Activated T-cell treated with anti-CD3 and anti-CD28 coated beads, Interleukin-2, amount 50 U/mL, for 72 hours (primary cell): ENCODE measurements at regions not wholly inside any gene's neighbourhood (a gene's known extent, or its start where the extent isn't known, plus 50 kb on each side); places are given as distances from the start of the nearest gene placed in this dataset.

Source experiments
- ATAC-seq, 2 donors: fragments of 150-1000 bp; cut with Tn5 transposase; replicated peaks in 1 of 2; 2 replicates each; pipeline ENCODE4 v1.10.0; 2021; ENCODE audit warnings: moderate library complexity in 2 of 2, mild to moderate bottlenecking in 1 of 2
- DNase-seq, 2 donors: peaks; one replicate each; pipeline ENCODE4 v3.0.0; 2021 to 2022; ENCODE audit warnings: mixed read lengths in 1 of 2
- H3K27ac Mint-ChIP-seq: one replicate; pipeline ENCODE4 v1.8.0; 2022; ENCODE audit warnings: mild to moderate bottlenecking, moderate library complexity, mixed read lengths
- H3K27me3 Mint-ChIP-seq: one replicate; pipeline ENCODE4 v1.8.0; 2022; ENCODE audit warnings: low read depth, mixed read lengths
- H3K36me3 Mint-ChIP-seq, 2 donors: one replicate each; pipeline ENCODE4 v1.8.0; 2022; ENCODE audit warnings: mixed read lengths in 2 of 2, mild to moderate bottlenecking in 1 of 2; ENCODE audit not compliant: insufficient read depth in 2 of 2
- H3K4me1 Mint-ChIP-seq: one replicate; pipeline ENCODE4 v1.8.0; 2022; ENCODE audit warnings: low read depth, mixed read lengths
- H3K4me3 Mint-ChIP-seq, 2 donors: one replicate each; pipeline ENCODE4 v1.8.0; 2022; ENCODE audit warnings: mild to moderate bottlenecking in 2 of 2, mixed read lengths in 2 of 2, moderate library complexity in 2 of 2
- H3K9me3 Mint-ChIP-seq, 2 donors: one replicate each; pipeline ENCODE4 v1.8.0; 2022; ENCODE audit warnings: mixed read lengths in 2 of 2

DNA sequence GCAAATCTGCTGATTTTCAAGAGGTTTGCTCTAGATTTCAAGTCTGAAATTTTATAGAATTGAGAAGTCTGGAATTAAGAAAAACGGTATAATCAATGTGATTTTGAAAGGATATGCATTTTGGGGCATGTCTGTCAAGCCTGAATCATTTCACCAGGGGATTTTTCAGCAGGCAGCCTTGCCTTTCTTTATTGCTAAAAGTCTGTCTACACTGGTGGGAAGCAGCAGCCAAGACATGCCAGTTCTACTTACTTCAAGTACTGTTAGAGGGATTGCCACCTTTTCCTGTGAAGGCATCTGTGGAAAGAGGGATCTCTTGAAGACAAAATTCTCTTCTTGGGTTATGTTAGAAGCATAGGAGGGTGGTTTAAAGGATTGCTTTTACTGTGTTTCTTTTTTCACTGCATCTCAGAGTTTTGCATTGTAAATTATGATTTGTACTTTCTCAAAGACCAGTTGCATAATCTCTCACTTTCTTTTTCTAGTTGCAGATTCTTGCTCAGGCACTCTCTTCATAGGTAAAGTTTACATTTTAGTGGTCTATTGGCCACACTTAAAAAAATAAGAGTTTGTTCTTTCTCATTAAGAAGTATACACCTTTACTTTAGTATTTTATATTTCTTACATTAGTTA, 837.0 kb downstream of the GALC start:
- H3K27ac Mint-ChIP-seq = no peak overlapping the region
- H3K9me3 Mint-ChIP-seq = peaks cover 7 to 8% of the 10 kb centered on the region in 2 donors

DNA sequence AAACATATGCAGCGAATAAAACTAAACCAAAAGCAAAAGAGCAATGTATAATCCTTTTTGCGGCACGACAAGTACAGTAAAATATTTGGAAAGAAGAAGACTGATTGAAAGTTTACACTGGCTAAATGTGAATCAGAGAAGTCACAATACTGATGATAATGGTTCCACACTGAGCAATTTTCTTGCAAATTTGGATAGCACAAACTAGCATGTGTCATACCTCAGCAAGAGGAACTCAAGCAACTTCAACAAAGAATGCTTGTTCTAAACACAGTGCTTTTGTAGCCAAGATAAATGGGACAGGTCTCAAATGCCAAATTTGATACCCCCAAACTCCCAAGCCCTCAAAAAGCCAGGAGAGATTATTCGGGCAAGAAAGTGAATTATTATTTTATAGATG, 839.1 kb downstream of the GALC start:
- H3K27me3 Mint-ChIP-seq = no peaks in the 10 kb centered on the region
- H3K9me3 Mint-ChIP-seq = peaks cover 4 to 5% of the 10 kb centered on the region in 2 donors
- no peak for ATAC-seq
- no peak for DNase-seq
- H3K36me3 Mint-ChIP-seq = no peaks in the 10 kb centered on the region
- no peaks in the 10 kb centered on the region for H3K4me1 Mint-ChIP-seq
- H3K27ac Mint-ChIP-seq = no peak overlapping the region
- no peak overlapping the region for H3K4me3 Mint-ChIP-seq

More for the DNA sequence above, 837.0 kb downstream of the GALC start:
- no peak for ATAC-seq
- H3K4me1 Mint-ChIP-seq = no peaks in the 10 kb centered on the region
- H3K4me3 Mint-ChIP-seq = no peak overlapping the region
- DNase-seq = no peak
- H3K36me3 Mint-ChIP-seq = peaks cover 0 to 2% of the 10 kb centered on the region in 2 donors
- H3K27me3 Mint-ChIP-seq = no peaks in the 10 kb centered on the region

DNA sequence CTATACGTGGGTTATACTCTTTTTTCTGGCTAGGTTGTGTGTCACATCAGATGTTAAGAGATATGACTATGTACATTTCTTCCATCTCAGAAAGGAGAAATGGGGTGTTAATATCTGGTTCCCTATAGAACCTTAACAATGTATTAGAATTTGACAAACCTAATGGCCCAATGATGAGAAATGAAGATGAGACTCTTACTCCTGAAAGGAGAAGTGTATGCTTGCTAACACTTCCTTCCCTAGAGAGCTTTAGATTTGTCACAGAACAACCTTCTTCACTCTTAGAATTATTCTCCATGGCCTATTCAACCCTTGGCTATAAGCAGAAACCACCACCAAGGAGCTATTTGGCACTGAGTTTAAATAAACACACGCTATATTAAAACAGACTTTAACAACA, 839.6 kb downstream of the GALC start:
- peaks cover 0 to 1% of the 10 kb centered on the region in 2 donors for H3K36me3 Mint-ChIP-seq
- no peak for ATAC-seq
- H3K9me3 Mint-ChIP-seq = peaks cover 3 to 8% of the 10 kb centered on the region in 2 donors
- no peak overlapping the region for H3K4me3 Mint-ChIP-seq
- H3K4me1 Mint-ChIP-seq = no peaks in the 10 kb centered on the region
- H3K27me3 Mint-ChIP-seq = no peaks in the 10 kb centered on the region
- no peak for DNase-seq
- no peak overlapping the region for H3K27ac Mint-ChIP-seq

DNA sequence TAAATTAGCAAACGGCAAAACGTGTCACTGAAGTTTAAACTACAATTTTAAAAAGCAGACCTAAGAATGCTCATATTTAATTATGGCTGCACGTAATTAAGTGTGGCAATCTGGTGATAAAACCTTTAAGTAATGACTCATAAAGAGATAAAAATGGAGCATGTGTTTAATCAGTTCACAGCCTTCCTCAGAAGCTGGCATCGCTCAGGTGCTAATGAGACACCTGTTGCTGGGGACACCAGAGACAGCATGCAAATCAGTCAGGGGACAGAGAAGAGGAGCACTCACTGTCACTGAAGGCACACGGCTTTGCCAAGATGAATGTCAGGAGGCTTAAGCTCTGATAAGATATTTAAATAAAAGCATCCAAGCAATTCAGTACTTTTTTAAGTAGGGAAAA, 840.3 kb downstream of the GALC start:
- no peaks in the 10 kb centered on the region for H3K4me1 Mint-ChIP-seq
- DNase-seq = no peak
- no peak overlapping the region for H3K4me3 Mint-ChIP-seq
- H3K36me3 Mint-ChIP-seq = peaks cover 0 to 2% of the 10 kb centered on the region in 2 donors
- no peak overlapping the region for H3K27ac Mint-ChIP-seq
- H3K27me3 Mint-ChIP-seq = no peaks in the 10 kb centered on the region
- peaks cover 2 to 8% of the 10 kb centered on the region in 2 donors for H3K9me3 Mint-ChIP-seq
- no peak for ATAC-seq

DNA sequence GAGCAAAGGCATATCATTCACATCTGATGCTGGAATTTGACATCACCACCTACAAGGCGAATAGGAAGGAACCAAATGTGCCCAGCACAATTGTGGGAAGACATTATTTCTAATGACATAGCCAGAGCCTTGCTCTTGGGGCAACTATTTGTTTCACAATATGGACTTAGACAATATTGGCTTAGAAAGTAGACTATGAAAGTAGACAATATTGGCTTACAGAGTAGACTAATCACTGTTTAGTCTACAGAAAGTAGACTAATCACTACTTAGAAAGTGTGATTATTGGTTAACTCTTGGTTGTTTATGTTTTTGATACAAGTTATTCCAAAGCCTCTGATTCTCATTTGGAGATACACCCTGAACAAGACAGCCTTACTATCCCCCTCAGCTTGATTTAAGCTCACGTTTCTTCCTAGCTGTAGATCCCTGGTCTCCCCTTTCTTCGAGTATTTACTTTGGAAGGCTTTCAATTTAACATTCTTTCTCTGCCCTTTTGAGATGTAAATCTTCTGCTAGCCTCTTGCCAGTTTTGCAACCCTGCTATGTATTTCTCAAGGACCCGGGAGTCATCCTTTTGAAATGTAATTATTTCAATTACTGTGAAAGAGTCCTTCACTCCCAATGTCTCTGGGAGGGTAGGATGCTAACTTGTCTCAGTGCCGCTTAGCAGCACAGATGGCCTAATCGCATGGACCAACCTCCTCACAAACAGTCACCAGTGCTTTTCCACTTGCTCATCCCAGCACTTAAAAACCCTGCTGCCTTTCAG, 843.2 kb downstream of the GALC start:
- no peaks in the 10 kb centered on the region for H3K4me1 Mint-ChIP-seq
- H3K9me3 Mint-ChIP-seq = peaks cover 2 to 10% of the 10 kb centered on the region in 2 donors
- peaks cover 0 to 2% of the 10 kb centered on the region in 2 donors for H3K36me3 Mint-ChIP-seq
- DNase-seq = no peak
- no peak for ATAC-seq
- H3K4me3 Mint-ChIP-seq = no peak overlapping the region
- no peak overlapping the region for H3K27ac Mint-ChIP-seq
- no peaks in the 10 kb centered on the region for H3K27me3 Mint-ChIP-seq

DNA sequence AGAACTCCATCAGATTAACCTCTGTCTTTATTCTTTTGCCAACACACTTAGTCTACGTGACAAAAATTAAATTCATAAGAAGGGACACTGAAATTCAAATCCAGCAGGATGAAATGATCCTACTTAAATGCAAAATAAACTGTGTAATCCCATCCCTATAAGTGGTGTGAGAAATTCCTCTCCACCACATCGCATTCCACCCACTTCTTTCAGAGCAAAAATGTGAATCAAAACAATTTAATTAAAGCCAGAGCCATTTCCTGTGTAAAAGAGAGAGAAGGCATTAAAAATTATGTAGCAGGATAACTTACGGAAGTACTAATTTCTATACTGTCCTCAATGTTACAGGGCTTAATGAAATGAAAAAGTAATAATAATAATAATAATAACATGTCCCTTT, 844.3 kb downstream of the GALC start:
- no peak overlapping the region for H3K27ac Mint-ChIP-seq
- DNase-seq (no peak), ATAC-seq (no peak)
- H3K27me3 Mint-ChIP-seq = no peaks in the 10 kb centered on the region
- peaks cover 2 to 10% of the 10 kb centered on the region in 2 donors for H3K9me3 Mint-ChIP-seq
- H3K36me3 Mint-ChIP-seq = peaks cover 0 to 2% of the 10 kb centered on the region in 2 donors
- no peaks in the 10 kb centered on the region for H3K4me1 Mint-ChIP-seq
- no peak overlapping the region for H3K4me3 Mint-ChIP-seq

DNA sequence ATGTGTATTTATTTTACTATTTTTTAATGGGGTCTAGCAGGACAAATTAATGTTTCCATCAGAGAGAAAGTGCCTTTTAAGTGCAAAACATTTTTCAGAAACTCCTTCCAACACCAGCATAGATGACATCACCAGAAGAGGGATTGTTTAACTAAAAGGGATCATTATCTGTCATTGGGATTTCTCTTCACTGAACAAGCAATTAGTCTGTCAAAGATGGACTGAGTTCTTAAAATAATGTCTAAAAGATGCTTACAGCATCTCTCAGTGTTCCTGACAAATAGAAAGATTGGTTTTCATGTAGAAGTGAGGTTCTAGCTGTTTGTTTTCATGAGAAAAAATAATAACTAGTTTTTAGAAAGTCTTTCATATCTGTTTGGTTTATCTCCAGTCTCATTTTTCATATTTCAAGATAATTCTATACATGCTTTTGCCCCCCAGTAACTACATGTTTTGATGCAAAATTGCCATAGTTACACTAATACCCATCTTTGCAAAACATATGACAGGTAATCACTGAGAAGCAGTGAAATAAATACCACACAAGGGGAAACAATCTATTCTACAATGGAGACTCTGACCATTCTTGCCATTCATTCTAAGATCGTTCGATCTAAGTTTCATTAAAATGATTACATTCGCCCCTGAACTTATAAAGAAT, 850.3 kb downstream of the GALC start:
- Mint-ChIP-seq H3K4me3 (no peak overlapping the region), H3K9me3 (peaks cover 4 to 5% of the 10 kb centered on the region in 2 donors), H3K4me1 (no peaks in the 10 kb centered on the region), H3K36me3 (no peaks in the 10 kb centered on the region), H3K27me3 (no peaks in the 10 kb centered on the region), H3K27ac (no peak overlapping the region)
- no peak for DNase-seq
- no peak for ATAC-seq

DNA sequence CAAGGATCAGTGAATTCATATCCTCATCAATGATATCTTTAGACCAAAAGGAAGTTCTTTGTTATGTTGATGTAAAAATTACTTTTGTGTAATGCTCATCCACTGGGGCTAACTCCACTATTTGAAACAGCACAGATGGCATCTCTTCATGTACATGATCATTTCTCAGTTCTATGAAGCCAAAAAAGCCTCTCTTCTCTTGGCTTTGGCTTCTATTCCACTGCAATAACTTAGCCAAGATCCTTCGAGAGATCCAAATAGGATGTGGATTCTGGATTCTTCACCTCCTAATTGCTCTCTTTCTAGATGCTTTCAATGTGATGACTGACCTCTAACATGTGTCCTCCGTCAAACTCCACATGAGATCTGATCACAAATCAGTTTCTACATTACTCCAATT, 851.2 kb downstream of the GALC start:
- H3K36me3 Mint-ChIP-seq = no peaks in the 10 kb centered on the region
- DNase-seq (no peak), ATAC-seq (no peak)
- no peak overlapping the region for H3K4me3 Mint-ChIP-seq
- no peaks in the 10 kb centered on the region for H3K4me1 Mint-ChIP-seq
- H3K9me3 Mint-ChIP-seq = peaks cover 4 to 5% of the 10 kb centered on the region in 2 donors
- no peak overlapping the region for H3K27ac Mint-ChIP-seq
- H3K27me3 Mint-ChIP-seq = no peaks in the 10 kb centered on the region

DNA sequence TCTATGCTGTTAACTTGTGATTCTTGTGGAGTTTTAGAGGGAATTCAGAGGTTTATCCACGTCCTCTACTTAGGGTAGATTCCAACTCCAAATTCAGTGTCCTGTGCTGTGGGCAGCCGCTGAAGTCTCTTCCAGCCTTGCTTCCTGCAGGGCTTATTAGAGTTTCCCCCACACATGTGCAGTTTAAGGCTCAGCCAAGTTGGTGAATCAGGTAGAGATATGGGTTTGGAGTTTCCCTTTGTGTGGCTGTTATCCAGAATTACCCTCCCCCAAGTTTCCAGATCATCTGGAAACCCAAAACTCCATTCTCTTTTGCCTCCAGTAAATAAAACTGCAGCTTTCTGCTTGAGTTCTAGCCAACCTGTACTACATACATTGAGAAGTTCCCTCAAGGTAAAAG, 853.7 kb downstream of the GALC start:
- H3K4me3 Mint-ChIP-seq = no peak overlapping the region
- no peak overlapping the region for H3K27ac Mint-ChIP-seq
- H3K27me3 Mint-ChIP-seq = no peaks in the 10 kb centered on the region
- no peaks in the 10 kb centered on the region for H3K36me3 Mint-ChIP-seq
- ATAC-seq = no peak
- H3K9me3 Mint-ChIP-seq = peaks cover 5% of the 10 kb centered on the region in 2 donors
- no peak for DNase-seq
- no peaks in the 10 kb centered on the region for H3K4me1 Mint-ChIP-seq

DNA sequence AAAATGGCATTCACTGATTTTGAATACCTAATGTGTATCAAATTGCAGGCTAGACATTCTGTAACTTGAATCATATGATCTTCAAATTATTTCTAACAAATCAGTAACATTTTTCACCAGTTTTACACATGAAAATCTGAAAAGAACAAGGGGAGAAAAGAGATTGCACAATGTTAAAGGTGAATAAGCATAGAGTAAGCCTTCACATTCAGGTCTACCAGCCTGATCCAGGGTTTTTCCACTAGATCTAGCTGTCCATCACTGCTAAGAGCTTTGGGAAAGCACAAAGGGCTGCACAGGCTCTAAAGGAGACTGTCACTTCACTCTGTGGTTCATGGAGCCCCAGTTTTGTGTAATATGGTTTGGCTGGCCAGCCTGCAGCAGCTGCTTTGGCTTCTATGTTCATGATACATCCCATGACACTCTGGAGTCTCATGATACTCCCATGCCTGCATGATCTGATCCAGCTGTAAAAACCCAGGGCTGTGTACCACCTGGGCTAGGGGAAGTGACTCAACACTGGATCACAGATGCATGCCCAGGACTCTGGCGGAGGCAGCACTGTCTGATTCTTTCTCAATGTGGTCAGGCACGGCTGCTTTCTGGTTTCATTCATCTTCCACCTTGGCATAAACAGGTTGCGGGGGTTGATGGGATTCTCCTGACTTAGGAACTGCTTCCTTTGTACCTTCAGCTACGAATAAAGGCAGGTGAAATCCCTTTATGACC, 859.7 kb downstream of the GALC start:
- H3K36me3 Mint-ChIP-seq = no peaks in the 10 kb centered on the region

DNA sequence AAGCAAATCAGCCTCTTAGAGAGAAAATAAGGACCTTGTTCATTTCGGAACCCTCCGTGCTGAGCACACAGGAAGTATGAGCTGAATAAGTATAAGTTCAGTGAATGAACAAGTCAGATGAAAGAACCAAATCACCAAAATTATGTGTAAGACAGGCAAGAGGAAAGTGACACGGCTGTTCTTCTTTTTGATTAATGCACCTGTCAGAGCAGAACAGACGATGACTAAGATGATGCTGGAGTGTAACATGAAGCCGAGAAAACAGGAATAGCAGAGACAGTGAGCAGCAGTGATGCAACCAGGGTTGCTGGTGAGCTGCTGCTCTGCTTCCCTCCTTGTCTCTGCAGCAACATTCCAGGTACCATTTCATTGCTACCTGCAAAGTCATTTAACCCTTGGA, 861.1 kb downstream of the GALC start:
- H3K9me3 Mint-ChIP-seq = peaks cover 2 to 3% of the 10 kb centered on the region in 2 donors
- no peaks in the 10 kb centered on the region for H3K27me3 Mint-ChIP-seq
- H3K27ac Mint-ChIP-seq = no peak overlapping the region
- H3K36me3 Mint-ChIP-seq = no peaks in the 10 kb centered on the region
- ATAC-seq (no peak), DNase-seq (no peak)
- no peaks in the 10 kb centered on the region for H3K4me1 Mint-ChIP-seq
- no peak overlapping the region for H3K4me3 Mint-ChIP-seq

More for the DNA sequence above, 859.7 kb downstream of the GALC start:
- no peak for ATAC-seq
- peaks cover 2 to 3% of the 10 kb centered on the region in 2 donors for H3K9me3 Mint-ChIP-seq
- no peaks in the 10 kb centered on the region for H3K27me3 Mint-ChIP-seq
- DNase-seq = no peak
- H3K4me1 Mint-ChIP-seq = no peaks in the 10 kb centered on the region
- H3K27ac Mint-ChIP-seq = no peak overlapping the region
- H3K4me3 Mint-ChIP-seq = no peak overlapping the region

DNA sequence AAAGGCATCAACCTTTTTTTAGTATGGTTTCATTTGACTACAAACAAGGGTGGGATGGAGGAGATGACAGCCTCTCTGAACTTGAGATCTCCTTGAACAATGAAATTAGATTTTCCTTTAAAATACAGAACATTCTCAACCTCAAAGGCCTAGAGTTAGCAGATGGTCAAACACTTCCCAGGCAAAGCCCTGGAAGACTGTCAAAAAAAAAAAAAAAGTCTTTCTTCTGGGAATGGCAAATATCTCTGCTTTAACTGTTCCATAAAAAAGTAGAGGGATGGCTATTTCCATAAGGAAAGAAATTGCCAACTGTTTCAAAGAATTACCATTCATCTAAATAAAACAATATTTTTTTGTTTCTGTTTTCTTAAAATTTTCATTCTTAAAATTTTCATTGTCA, 870.8 kb downstream of the GALC start:
- peaks cover 3 to 4% of the 10 kb centered on the region in 2 donors for H3K9me3 Mint-ChIP-seq
- DNase-seq (no peak), ATAC-seq (no peak)
- H3K4me3 Mint-ChIP-seq = no peak overlapping the region
- no peak overlapping the region for H3K27ac Mint-ChIP-seq
- H3K36me3 Mint-ChIP-seq = no peaks in the 10 kb centered on the region
- H3K27me3 Mint-ChIP-seq = no peaks in the 10 kb centered on the region
- no peaks in the 10 kb centered on the region for H3K4me1 Mint-ChIP-seq

DNA sequence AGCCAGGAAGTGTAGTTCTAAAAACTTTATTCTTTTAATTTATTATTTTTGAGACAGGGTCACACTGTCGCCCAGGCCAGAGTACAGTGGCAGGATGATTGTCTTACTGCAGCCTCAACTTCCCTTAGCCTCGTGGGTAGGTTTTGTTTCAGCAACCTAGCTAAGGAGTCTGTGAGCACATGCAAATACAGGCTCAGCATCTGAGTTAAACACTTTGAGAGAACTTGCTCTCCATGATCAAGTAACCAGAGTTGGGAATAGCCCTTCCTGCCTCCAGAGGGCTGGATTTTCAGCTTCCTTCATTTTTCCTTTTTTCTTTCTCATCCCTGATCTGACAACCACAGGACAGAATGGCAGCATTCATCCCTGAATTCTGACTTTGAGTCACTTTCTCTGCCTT, 871.3 kb downstream of the GALC start:
- ATAC-seq (no peak), DNase-seq (no peak)
- Mint-ChIP-seq H3K9me3 (peaks cover 3 to 4% of the 10 kb centered on the region in 2 donors), H3K27me3 (no peaks in the 10 kb centered on the region), H3K4me1 (no peaks in the 10 kb centered on the region), H3K4me3 (no peak overlapping the region), H3K36me3 (no peaks in the 10 kb centered on the region), H3K27ac (no peak overlapping the region)
